ENCODE measurements at regions not wholly inside any gene's neighbourhood (a gene's known extent, or its start where the extent isn't known, plus 50 kb on each side); places are given as distances from the start of the nearest gene placed in this dataset.

GRCh38 chrX:76228499-76228898 is 55.6 kb downstream of the PBDC1 start:
- DNase-seq: no peak

DNA sequence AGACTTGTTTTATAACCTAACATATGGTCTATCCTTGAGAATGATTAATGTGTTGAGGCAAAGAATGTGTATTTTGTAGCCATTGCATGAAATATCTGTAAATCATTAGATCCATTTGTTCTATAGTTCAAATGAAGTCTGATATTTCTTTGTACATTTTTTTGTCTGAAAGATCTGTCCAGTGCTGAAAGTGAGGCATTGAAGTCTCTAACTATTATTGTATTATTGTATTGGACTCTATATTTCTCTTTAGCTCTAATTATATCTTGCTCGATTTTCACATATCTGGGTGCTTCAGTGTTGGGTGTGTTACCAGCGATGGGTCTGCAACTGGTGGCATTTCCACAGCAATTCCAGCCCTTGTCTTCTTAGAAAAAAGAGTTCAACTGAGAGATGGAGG is 76.0 kb downstream of the PBDC1 start:
- no peak for DNase-seq

DNA sequence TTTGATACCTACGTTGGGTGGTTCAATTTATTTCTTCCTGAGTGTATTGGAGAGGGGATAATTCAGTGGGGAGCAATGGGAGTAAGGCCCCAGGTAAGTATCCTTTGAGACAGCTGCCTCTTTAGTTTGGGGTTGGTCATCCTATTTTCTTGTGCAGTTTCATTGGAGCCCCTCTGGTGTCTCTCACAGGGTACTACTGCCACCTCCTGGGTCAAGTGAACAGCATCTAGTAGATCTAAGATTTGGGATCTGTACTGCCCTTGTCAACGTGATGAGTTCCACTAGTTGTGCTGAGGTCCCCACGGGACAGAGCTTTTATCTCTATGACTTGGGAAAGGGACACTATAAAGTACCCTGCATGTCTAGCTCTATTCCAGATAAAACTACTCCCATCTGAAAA is 80.6 kb downstream of the PBDC1 start:
- DNase-seq: peak; percentile 44 to 58 (median 55)

GRCh38 chrX:76279007-76279406 is 106.1 kb downstream of the PBDC1 start:
- peak; percentile 32 to 41 (median 33) for DNase-seq

All from suppressor macrophage treated with lipopolysaccharide for 1 hour (primary cell).